OCI-LY1 (cell line): ENCODE measurements at regions not wholly inside any gene's neighbourhood (a gene's known extent, or its start where the extent isn't known, plus 50 kb on each side); places are given as distances from the start of the nearest gene placed in this dataset.

Experiments used
- H2AFZ ChIP-seq: fragments of 200-600 bp; sonication (generic), shearing (Covaris generic); 2 replicates; pipeline ENCODE4 v1.6.0; 2014; ENCODE audit warnings: antibody characterized with exemption, mild to moderate bottlenecking, low read length
- H3F3A ChIP-seq: fragments of 200-600 bp; sonication (generic), shearing (Covaris generic); 2 replicates; pipeline ENCODE4 v1.6.0; 2014; ENCODE audit warnings: mild to moderate bottlenecking, antibody characterized with exemption, low read length, moderate library complexity; ENCODE audit not compliant: insufficient read depth
- H3K27ac ChIP-seq: fragments of 200-600 bp; sonication (generic); 2 replicates; pipeline ENCODE4 v1.5.1; 2014; ENCODE audit warnings: low read length, mixed run types, mild to moderate bottlenecking, low read depth; ENCODE audit not compliant: poor library complexity, severe bottlenecking
- H3K27me3 ChIP-seq: fragments of 200-600 bp; sonication (generic); 2 replicates; pipeline ENCODE4 v1.6.0; 2014; ENCODE audit warnings: antibody characterized with exemption, mild to moderate bottlenecking, low read length, moderate library complexity; ENCODE audit not compliant: insufficient read depth
- H3K36me3 ChIP-seq: fragments of 200-600 bp; sonication (generic); 2 replicates; pipeline ENCODE4 v1.6.1; 2014; ENCODE audit warnings: mild to moderate bottlenecking, antibody characterized with exemption, low read length, moderate library complexity, mixed read lengths; ENCODE audit not compliant: insufficient read depth
- H3K4me1 ChIP-seq: fragments of 200-600 bp; sonication (generic); 2 replicates; pipeline ENCODE4 v1.5.1; 2014; ENCODE audit warnings: mild to moderate bottlenecking, low read length, moderate library complexity; ENCODE audit not compliant: insufficient read depth, severe bottlenecking
- H3K4me2 ChIP-seq: fragments of 200-600 bp; sonication (generic), shearing (Covaris generic); 2 replicates; pipeline ENCODE4 v1.6.1; 2014; ENCODE audit warnings: low read length
- H3K4me3 ChIP-seq: fragments of 200-600 bp; sonication (generic); 2 replicates; pipeline ENCODE4 v1.5.1; 2014; ENCODE audit warnings: low read length, low read depth, mild to moderate bottlenecking, mixed read lengths; ENCODE audit not compliant: poor library complexity, severe bottlenecking
- H3K79me2 ChIP-seq: fragments of 200-600 bp; shearing (Covaris generic); 2 replicates; pipeline ENCODE4 v1.6.1; 2016; ENCODE audit warnings: mixed run types, low read length, mixed read lengths; ENCODE audit not compliant: insufficient read depth
- H3K9ac ChIP-seq: fragments of 200-600 bp; sonication (generic), shearing (Covaris generic); 2 replicates; pipeline ENCODE4 v1.6.1; 2014; ENCODE audit warnings: mild to moderate bottlenecking, low read length, mixed read lengths
- H3K9me2 ChIP-seq: fragments of 200-600 bp; sonication (generic), shearing (Covaris generic); 2 replicates; pipeline ENCODE4 v1.6.1; 2014; ENCODE audit warnings: low read depth, mild to moderate bottlenecking, low read length, mixed read lengths
- H3K9me3 ChIP-seq: fragments of 200-600 bp; shearing (Covaris generic); 2 replicates; pipeline ENCODE4 v1.6.1; 2014; ENCODE audit warnings: low read length, mixed read lengths
- H4K20me1 ChIP-seq: fragments of 200-600 bp; sonication (generic), shearing (Covaris generic); 2 replicates; pipeline ENCODE4 v1.6.0; 2016; ENCODE audit warnings: mild to moderate bottlenecking, low read length; ENCODE audit not compliant: insufficient read depth
- EZH2 ChIP-seq: fragments of 200-600 bp; sonication (generic), shearing (Covaris generic); IDR thresholded peaks from 2 replicates; pipeline ENCODE4 v1.8.0; 2017; ENCODE audit warnings: borderline replicate concordance, mixed run types, mild to moderate bottlenecking, antibody characterized with exemption, low read length, moderate library complexity, mixed read lengths
- TF ChIP-seq, protein P1 (sequence below): fragments of 200-600 bp; sonication (generic), shearing (Covaris generic); IDR thresholded peaks from 2 replicates; pipeline ENCODE4 v1.5.1; 2017; ENCODE audit warnings: mild to moderate bottlenecking, antibody characterized with exemption, low read length, moderate library complexity, mixed read lengths

DNA sequence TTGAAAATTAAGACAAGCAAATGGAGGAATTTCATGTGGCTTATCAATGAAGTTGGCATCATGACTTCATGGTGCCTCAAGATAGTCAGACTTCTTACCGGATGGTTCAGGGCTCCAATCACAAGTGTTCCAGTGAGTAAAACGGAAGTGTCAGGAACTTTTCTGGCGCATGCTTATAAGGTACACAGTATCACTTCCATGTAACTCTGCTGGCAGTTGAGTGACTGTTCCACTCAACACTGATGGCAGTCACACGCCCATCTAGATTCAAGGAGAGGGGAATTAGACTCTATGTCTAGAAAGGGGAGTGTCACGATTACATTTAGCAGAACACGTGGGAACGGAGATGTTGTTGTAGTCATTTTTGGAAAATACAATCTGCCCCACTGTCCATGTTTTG, 114.3 kb downstream of the KCTD15 start:
- Histone ChIP-seq H3K4me3 (no peak overlapping the region), H3K9me3 (no peaks in the 10 kb centered on the region), H3K4me1 (no peaks in the 10 kb centered on the region), H2AFZ (no peak overlapping the region), H3K9me2 (no peaks in the 10 kb centered on the region), H4K20me1 (no peaks in the 10 kb centered on the region), H3K27me3 (no peaks in the 10 kb centered on the region), H3K27ac (no peak overlapping the region), H3K9ac (no peak overlapping the region), H3K36me3 (no peaks in the 10 kb centered on the region), H3K79me2 (no peaks in the 10 kb centered on the region), H3K4me2 (no peak overlapping the region), H3F3A (no peaks in the 10 kb centered on the region)
- TF ChIP-seq, protein P1, sequence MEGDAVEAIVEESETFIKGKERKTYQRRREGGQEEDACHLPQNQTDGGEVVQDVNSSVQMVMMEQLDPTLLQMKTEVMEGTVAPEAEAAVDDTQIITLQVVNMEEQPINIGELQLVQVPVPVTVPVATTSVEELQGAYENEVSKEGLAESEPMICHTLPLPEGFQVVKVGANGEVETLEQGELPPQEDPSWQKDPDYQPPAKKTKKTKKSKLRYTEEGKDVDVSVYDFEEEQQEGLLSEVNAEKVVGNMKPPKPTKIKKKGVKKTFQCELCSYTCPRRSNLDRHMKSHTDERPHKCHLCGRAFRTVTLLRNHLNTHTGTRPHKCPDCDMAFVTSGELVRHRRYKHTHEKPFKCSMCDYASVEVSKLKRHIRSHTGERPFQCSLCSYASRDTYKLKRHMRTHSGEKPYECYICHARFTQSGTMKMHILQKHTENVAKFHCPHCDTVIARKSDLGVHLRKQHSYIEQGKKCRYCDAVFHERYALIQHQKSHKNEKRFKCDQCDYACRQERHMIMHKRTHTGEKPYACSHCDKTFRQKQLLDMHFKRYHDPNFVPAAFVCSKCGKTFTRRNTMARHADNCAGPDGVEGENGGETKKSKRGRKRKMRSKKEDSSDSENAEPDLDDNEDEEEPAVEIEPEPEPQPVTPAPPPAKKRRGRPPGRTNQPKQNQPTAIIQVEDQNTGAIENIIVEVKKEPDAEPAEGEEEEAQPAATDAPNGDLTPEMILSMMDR = no peak
- no peak for TF ChIP-seq EZH2

DNA sequence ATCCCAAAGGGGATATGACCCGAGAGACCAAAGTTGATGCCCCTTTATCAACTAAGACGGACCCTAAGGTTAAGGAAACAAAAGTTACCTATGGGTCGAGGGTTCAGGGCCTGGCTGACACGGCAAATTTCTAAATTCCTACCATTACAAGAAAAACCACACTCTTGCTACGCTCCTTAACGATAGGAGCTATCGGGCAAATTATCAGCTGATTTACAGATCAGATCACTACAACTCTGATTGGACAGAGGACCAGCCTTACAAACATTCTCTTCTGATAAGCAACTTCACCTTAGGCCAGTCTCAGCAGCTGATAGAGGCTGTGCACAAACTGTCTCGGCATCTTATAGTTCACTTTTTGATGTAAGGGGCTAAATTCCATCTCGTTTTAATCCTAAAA, 117.9 kb downstream of the KCTD15 start:
- Histone ChIP-seq H3K9ac (no peak overlapping the region), H3K9me3 (no peaks in the 10 kb centered on the region)

DNA sequence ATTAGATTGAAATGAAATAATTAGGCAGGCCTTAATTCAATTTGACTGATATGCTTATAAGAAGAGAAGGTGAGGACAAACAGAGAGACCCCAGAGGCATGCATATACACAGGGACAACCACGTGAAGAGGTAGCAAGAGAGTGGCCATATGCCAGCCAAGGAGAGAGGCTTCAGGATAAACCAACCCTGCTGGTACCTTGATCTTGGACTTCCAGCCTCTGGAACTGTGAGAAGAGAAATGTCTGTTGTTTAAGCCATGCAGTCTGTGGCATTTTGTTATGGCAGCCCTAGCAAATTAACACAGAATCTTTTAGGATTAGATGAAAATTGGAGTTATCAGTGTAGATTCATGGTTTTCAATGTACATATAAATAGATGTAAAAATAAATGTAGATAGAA, 120.1 kb downstream of the KCTD15 start:
- H3K36me3 ChIP-seq = no peaks in the 10 kb centered on the region
- H3K9me2 ChIP-seq = no peaks in the 10 kb centered on the region
- no peaks in the 10 kb centered on the region for H3K9me3 ChIP-seq
- no peak for TF ChIP-seq EZH2
- TF ChIP-seq, protein P1 = no peak
- no peaks in the 10 kb centered on the region for H3K4me1 ChIP-seq
- H2AFZ ChIP-seq = no peak overlapping the region
- H3K4me2 ChIP-seq = no peak overlapping the region
- H4K20me1 ChIP-seq = no peaks in the 10 kb centered on the region
- H3K27me3 ChIP-seq = no peaks in the 10 kb centered on the region
- no peak overlapping the region for H3K9ac ChIP-seq
- H3F3A ChIP-seq = no peaks in the 10 kb centered on the region
- H3K79me2 ChIP-seq = no peaks in the 10 kb centered on the region
- H3K4me3 ChIP-seq = no peak overlapping the region
- no peak overlapping the region for H3K27ac ChIP-seq

More for the DNA sequence above, 117.9 kb downstream of the KCTD15 start:
- H2AFZ ChIP-seq = no peak overlapping the region
- no peaks in the 10 kb centered on the region for H4K20me1 ChIP-seq
- H3K4me1 ChIP-seq = no peaks in the 10 kb centered on the region
- no peaks in the 10 kb centered on the region for H3F3A ChIP-seq
- H3K27ac ChIP-seq = no peak overlapping the region
- H3K9me2 ChIP-seq = no peaks in the 10 kb centered on the region
- no peaks in the 10 kb centered on the region for H3K27me3 ChIP-seq
- no peak for TF ChIP-seq EZH2
- TF ChIP-seq, protein P1 = no peak
- no peaks in the 10 kb centered on the region for H3K79me2 ChIP-seq
- no peak overlapping the region for H3K4me3 ChIP-seq
- H3K36me3 ChIP-seq = no peaks in the 10 kb centered on the region
- no peak overlapping the region for H3K4me2 ChIP-seq
